ENCODE measurements at regions not wholly inside any gene's neighbourhood (a gene's known extent, or its start where the extent isn't known, plus 50 kb on each side); places are given as distances from the start of the nearest gene placed in this dataset.

- no TSS peak for BruUV-seq (replicated peaks)
- Mint-ChIP-seq H3K4me3 (ENCODE audit: low read depth, unreplicated experiment) (no peak overlapping the region), H3K36me3 (ENCODE audit: insufficient read depth, unreplicated experiment) (no peaks in the 10 kb centered on the region), H3K27me3 (ENCODE audit: unreplicated experiment) (no peaks in the 10 kb centered on the region), H3K4me1 (ENCODE audit: low read depth, unreplicated experiment) (peaks cover 13% of the 10 kb centered on the region), H3K27ac (ENCODE audit: unreplicated experiment) (no peak overlapping the region), H3K9me3 (ENCODE audit: low read depth, unreplicated experiment) (no peaks in the 10 kb centered on the region)
- no peak for DNase-seq
- no peak for TF ChIP-seq CTCF (IDR thresholded peaks at IDR 0.05; ENCODE audit: unreplicated experiment)
- CTCF ChIA-PET: interaction anchor here (0.7 kb wide), 1 partner anchor 154 kb away, joined by 4 read pairs; no protein-coding TSS in a partner anchor
- intact Hi-C loops (cut with micrococcal nuclease; ENCODE audit: unreplicated experiment): no loop called here
Observed at GRCh38 chr3:120502116-120502515, 51.3 kb upstream of the FSTL1 start.
